ENCODE measurements at regions not wholly inside any gene's neighbourhood (a gene's known extent, or its start where the extent isn't known, plus 50 kb on each side); places are given as distances from the start of the nearest gene placed in this dataset.

GRCh38 chr4:166314902-166315301 is 441.9 kb downstream of the TLL1 start (continued):
- no peak for TF ChIP-seq USF2 (IDR thresholded peaks at IDR 0.05; ENCODE audit: low read length)
